HEK293 (cell line): ENCODE measurements at regions not wholly inside any gene's neighbourhood (a gene's known extent, or its start where the extent isn't known, plus 50 kb on each side); places are given as distances from the start of the nearest gene placed in this dataset.

Experiments
- CTCF ChIA-PET: fragments of 350-600 bp; formaldehyde crosslinking; extraction: SDS; loops from one replicate; lab custom pipeline; 2021; ENCODE audit warnings: antibody characterized with exemption; lab: Yijun Ruan, JAX
- POLR2A ChIA-PET: fragments of 300-600 bp; formaldehyde crosslinking; extraction: SDS; loops from one replicate; lab custom pipeline; 2020; ENCODE audit warnings: antibody characterized with exemption, inconsistent platforms; lab: Yijun Ruan, JAX
- H3K27ac ChIP-seq: fragments of 200-500 bp; sonication (Bioruptor generic); 2 replicates; pipeline ENCODE4 v1.5.1; 2014; ENCODE audit warnings: low read depth, low read length, control low read depth, inconsistent platforms; ENCODE audit errors: extremely low read depth
- H3K36me3 ChIP-seq, 2 experiments: fragments of 200-500 bp in 1 of 2; sonication (Bioruptor generic) in 1 of 2; 1 replicate in 1 of 2; 2 replicates in 1 of 2; pipeline ENCODE4 v1.5.1; 2014 to 2017; ENCODE audit warnings: inconsistent platforms in 2 of 2, low read length in 2 of 2; ENCODE audit not compliant: control insufficient read depth in 2 of 2, insufficient read depth in 1 of 2
- H3K4me1 ChIP-seq: fragments of 200-500 bp; sonication (Bioruptor generic); 2 replicates; pipeline ENCODE4 v1.5.1; 2014; ENCODE audit warnings: mild to moderate bottlenecking, low read length, inconsistent platforms; ENCODE audit not compliant: control insufficient read depth, insufficient read depth
- H3K4me3 ChIP-seq: 2 replicates; pipeline ENCODE4 v1.5.1; 2011; ENCODE audit warnings: low read depth, mild to moderate bottlenecking, control low read depth, low read length, moderate library complexity
- H3K9me3 ChIP-seq: fragments of 200-500 bp; sonication (Bioruptor generic); 2 replicates; pipeline ENCODE4 v1.5.1; 2014; ENCODE audit warnings: low read depth, low read length, inconsistent platforms; ENCODE audit not compliant: control insufficient read depth, insufficient read depth
- CTCF ChIP-seq: fragments of 450-650 bp; formaldehyde crosslinking; IDR thresholded peaks from 2 replicates; pipeline ENCODE4 v1.5.1; 2016; ENCODE audit warnings: missing biosample characterization, missing genetic modification characterization
- KLF10 ChIP-seq: fragments of 450-650 bp; IDR thresholded peaks from 2 replicates; pipeline ENCODE4 v1.5.1; 2018; ENCODE audit warnings: missing biosample characterization, mild to moderate bottlenecking, missing genetic modification characterization
- PATZ1 ChIP-seq: fragments of 450-650 bp; formaldehyde crosslinking; IDR thresholded peaks from 2 replicates; pipeline ENCODE4 v1.5.1; 2016; ENCODE audit warnings: missing biosample characterization, missing genetic modification characterization
- PRDM2 ChIP-seq: fragments of 450-650 bp; formaldehyde crosslinking; IDR thresholded peaks from 2 replicates; pipeline ENCODE4 v1.5.1; 2016; ENCODE audit warnings: missing biosample characterization, missing genetic modification characterization, borderline replicate concordance
- PRDM6 ChIP-seq: fragments of 450-650 bp; formaldehyde crosslinking; IDR thresholded peaks from 2 replicates; pipeline ENCODE4 v1.5.1; 2017; ENCODE audit warnings: missing biosample characterization, missing genetic modification characterization
- SCRT2 ChIP-seq: fragments of 450-650 bp; formaldehyde crosslinking; IDR thresholded peaks from 2 replicates; pipeline ENCODE4 v1.5.1; 2016; ENCODE audit warnings: missing biosample characterization, missing genetic modification characterization
- TCF7L2 ChIP-seq: IDR thresholded peaks from 2 replicates; pipeline ENCODE4 v1.6.1; 2011; ENCODE audit warnings: low read depth, mild to moderate bottlenecking, inconsistent platforms, low read length, moderate library complexity, borderline replicate concordance
- ZBTB21 ChIP-seq: fragments of 450-650 bp; formaldehyde crosslinking; IDR thresholded peaks from 2 replicates; pipeline ENCODE4 v1.5.1; 2017; ENCODE audit warnings: missing biosample characterization, missing genetic modification characterization
- ZFP3 ChIP-seq: fragments of 450-650 bp; formaldehyde crosslinking; IDR thresholded peaks from 2 replicates; pipeline ENCODE4 v1.5.1; 2016; ENCODE audit warnings: low read depth, missing biosample characterization, missing genetic modification characterization
- ZNF112 ChIP-seq: fragments of 450-650 bp; formaldehyde crosslinking; IDR thresholded peaks from 2 replicates; pipeline ENCODE4 v1.5.0; 2017; ENCODE audit warnings: missing biosample characterization, missing genetic modification characterization
- ZNF292 ChIP-seq: fragments of 450-650 bp; formaldehyde crosslinking; IDR thresholded peaks from 2 replicates; pipeline ENCODE4 v1.5.1; 2016; ENCODE audit warnings: low read depth, missing biosample characterization, missing genetic modification characterization, borderline replicate concordance
- ZNF324 ChIP-seq: fragments of 450-650 bp; formaldehyde crosslinking; IDR thresholded peaks from 2 replicates; pipeline ENCODE4 v1.5.1; 2016; ENCODE audit warnings: missing biosample characterization, missing genetic modification characterization
- ZNF341 ChIP-seq: fragments of 450-650 bp; formaldehyde crosslinking; IDR thresholded peaks from 2 replicates; pipeline ENCODE4; 2016; ENCODE audit warnings: low read depth, missing biosample characterization, missing genetic modification characterization
- ZNF433 ChIP-seq: fragments of 450-650 bp; formaldehyde crosslinking; IDR thresholded peaks from 2 replicates; pipeline ENCODE4 v1.5.1; 2016; ENCODE audit warnings: missing biosample characterization, missing genetic modification characterization, low read depth
- ZNF623 ChIP-seq: fragments of 450-650 bp; formaldehyde crosslinking; IDR thresholded peaks from 2 replicates; pipeline ENCODE4 v1.5.1; 2016; ENCODE audit warnings: missing biosample characterization, missing genetic modification characterization
- ZNF707 ChIP-seq: fragments of 450-650 bp; formaldehyde crosslinking; IDR thresholded peaks from 2 replicates; pipeline ENCODE4 v1.5.1; 2016; ENCODE audit warnings: missing biosample characterization, missing genetic modification characterization
- ZNF777 ChIP-seq: fragments of 450-650 bp; formaldehyde crosslinking; IDR thresholded peaks from 2 replicates; pipeline ENCODE4 v1.5.1; 2017; ENCODE audit warnings: missing biosample characterization, missing genetic modification characterization, borderline replicate concordance
- ZNF792 ChIP-seq: fragments of 450-650 bp; formaldehyde crosslinking; IDR thresholded peaks from 2 replicates; pipeline ENCODE4 v1.5.1; 2016; ENCODE audit warnings: missing biosample characterization, missing genetic modification characterization
- TF ChIP-seq, protein P1 (sequence below): fragments of 450-650 bp; formaldehyde crosslinking; IDR thresholded peaks from 2 replicates; pipeline ENCODE4 v1.5.1; 2017; ENCODE audit warnings: missing biosample characterization, missing genetic modification characterization
- TF ChIP-seq, protein P2 (sequence below): fragments of 450-650 bp; formaldehyde crosslinking; IDR thresholded peaks from 2 replicates; pipeline ENCODE4 v1.5.1; 2016; ENCODE audit warnings: missing biosample characterization, missing genetic modification characterization

DNA sequence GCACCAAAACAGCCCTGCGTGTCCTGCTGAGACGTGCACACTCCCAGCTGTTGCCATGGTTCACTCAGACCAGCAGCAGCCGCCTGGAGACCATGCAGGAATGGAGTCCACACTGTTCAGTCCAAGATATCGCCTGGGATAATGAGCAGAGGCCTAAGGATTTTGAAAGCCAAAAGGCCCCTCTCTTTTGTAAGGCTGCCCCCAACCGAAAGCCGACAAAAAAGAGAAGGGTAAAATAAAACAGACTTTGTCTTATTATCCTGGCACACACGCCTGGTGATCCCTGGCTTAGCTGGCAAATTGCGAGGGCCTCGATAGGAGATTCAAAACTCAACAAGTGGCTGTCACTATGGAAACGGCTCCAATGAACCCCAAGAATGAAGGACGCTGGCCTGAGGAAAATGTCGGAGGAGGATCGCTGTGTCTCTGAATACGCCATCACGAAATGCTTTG, 263.6 kb downstream of the SKIDA1 start:
- H3K27ac ChIP-seq, result no peak overlapping the region
- no peaks in the 10 kb centered on the region for H3K36me3 ChIP-seq
- TF ChIP-seq ZNF324 (no peak), PRDM6 (tag by site-specific recombination) (no peak), ZNF792 (tag by site-specific recombination) (no peak), ZNF433 (tag by site-specific recombination) (no peak), SCRT2 (tag by site-specific recombination) (peak; percentile 36; the same call in 1 of the 2 replicates)
- POLR2A ChIA-PET, result no interaction called here
- CTCF ChIA-PET, result no interaction called here
- H3K4me3 ChIP-seq, result no peak overlapping the region
- no peaks in the 10 kb centered on the region for H3K4me1 ChIP-seq
- no peaks in the 10 kb centered on the region for H3K9me3 ChIP-seq

DNA sequence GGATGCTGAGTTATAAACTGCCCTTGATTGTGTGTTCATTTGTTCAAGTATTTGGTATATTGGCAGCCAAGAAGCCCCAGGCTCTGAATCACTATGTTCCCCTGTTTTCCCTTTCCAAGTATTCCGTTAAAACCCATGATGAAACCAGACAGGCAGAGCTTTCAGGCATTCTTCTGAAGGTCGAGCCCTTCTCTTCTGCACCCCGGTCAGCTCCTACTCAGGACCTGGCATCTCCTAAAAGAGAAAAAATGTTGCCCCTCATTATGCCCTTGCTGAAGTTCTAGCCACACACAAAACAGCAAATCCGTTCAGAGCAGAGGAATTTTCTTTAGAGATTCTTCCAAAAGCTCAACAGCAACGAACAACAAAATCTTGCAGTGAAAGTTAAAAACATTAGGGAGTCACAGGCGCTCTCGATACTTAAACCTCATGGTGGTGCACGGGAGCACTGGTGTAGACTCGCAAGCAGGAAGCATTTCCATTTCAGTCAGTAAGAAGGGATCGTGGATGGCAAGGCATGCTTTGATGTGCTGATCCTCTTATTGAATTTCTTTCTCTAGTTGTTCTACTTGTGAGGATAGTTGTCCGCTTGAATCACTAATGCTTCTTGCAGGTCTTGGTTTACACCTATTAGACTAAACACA, 264.9 kb downstream of the SKIDA1 start:
- Histone ChIP-seq H3K9me3 (no peaks in the 10 kb centered on the region), H3K36me3 (no peaks in the 10 kb centered on the region), H3K4me1 (no peaks in the 10 kb centered on the region), H3K27ac (no peak overlapping the region), H3K4me3 (no peak overlapping the region)
- CTCF ChIA-PET, result interaction anchor here (1.6 kb wide), 1 partner anchor 10 kb away, joined by 3 read pairs; no protein-coding TSS in a partner anchor
- POLR2A ChIA-PET, result interaction anchor here (0.6 kb wide), 1 partner anchor 77 kb away, joined by 3 read pairs; no protein-coding TSS in a partner anchor
- TF ChIP-seq PATZ1 (tag by site-specific recombination) (no peak), ZNF777 (tag by site-specific recombination) (no peak), ZNF292 (tag by site-specific recombination) (no peak), PRDM2 (tag by site-specific recombination) (no peak), ZNF341 (no peak), ZNF623 (no peak), ZBTB21 (tag by site-specific recombination) (no peak), KLF10 (tag by site-specific recombination) (no peak), ZFP3 (no peak), CTCF (tag by site-specific recombination) (no peak), ZNF707 (tag by site-specific recombination) (no peak), TCF7L2 (no peak), ZNF112 (tag by site-specific recombination) (no peak)
- TF ChIP-seq, protein P1, sequence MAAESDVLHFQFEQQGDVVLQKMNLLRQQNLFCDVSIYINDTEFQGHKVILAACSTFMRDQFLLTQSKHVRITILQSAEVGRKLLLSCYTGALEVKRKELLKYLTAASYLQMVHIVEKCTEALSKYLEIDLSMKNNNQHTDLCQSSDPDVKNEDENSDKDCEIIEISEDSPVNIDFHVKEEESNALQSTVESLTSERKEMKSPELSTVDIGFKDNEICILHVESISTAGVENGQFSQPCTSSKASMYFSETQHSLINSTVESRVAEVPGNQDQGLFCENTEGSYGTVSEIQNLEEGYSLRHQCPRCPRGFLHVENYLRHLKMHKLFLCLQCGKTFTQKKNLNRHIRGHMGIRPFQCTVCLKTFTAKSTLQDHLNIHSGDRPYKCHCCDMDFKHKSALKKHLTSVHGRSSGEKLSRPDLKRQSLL (tag by site-specific recombination), result no peak
- TF ChIP-seq, protein P2, sequence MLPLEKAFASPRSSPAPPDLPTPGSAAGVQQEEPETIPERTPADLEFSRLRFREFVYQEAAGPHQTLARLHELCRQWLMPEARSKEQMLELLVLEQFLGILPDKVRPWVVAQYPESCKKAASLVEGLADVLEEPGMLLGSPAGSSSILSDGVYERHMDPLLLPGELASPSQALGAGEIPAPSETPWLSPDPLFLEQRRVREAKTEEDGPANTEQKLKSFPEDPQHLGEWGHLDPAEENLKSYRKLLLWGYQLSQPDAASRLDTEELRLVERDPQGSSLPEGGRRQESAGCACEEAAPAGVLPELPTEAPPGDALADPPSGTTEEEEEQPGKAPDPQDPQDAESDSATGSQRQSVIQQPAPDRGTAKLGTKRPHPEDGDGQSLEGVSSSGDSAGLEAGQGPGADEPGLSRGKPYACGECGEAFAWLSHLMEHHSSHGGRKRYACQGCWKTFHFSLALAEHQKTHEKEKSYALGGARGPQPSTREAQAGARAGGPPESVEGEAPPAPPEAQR (tag by site-specific recombination), result no peak
